ENCODE measurements at regions not wholly inside any gene's neighbourhood (a gene's known extent, or its start where the extent isn't known, plus 50 kb on each side); places are given as distances from the start of the nearest gene placed in this dataset.

DNA sequence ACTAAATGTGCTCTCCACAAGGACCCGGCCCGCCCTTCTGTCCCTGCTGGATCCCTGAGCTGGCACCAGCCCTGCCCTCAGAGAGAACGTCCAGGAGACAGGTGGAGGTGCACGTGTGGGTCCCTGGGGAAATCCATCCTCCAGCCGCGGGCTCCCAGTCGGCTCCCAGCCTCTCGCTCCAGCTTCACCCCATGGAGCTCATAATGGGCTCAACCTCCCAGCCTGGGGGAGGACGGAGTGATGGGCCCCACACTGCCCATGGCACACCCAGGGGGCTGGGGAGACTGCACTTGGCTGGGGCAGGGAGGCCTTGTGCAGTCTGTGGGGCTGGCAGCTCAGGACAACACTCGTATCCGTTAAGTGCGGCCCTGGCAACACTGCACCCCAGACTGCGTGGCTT is 250.5 kb downstream of the TMEM121 start:
- no peak for DNase-seq
- Histone ChIP-seq H3K27me3 (no peaks in the 10 kb centered on the region), H3K9me3 (peaks cover 10 to 16% of the 10 kb centered on the region in 2 donors), H3K36me3 (no peaks in the 10 kb centered on the region), H3K4me3 (no peak overlapping the region), H3K27ac (no peak overlapping the region), H3K4me1 (no peaks in the 10 kb centered on the region)
- in situ Hi-C loops (cut with MboI; ENCODE audit: low pct_ligation_motif_present in 1 of 4, low pct_unique_long_range_greater_than_20kb in 1 of 4, low sequenced_read_pairs in 3 of 4): no loop called here
- intact Hi-C loops (cut with DNase I; ENCODE audit: low total_unique reads): no loop called here
- TF ChIP-seq EP300 (IDR thresholded peaks at IDR 0.05; ENCODE audit: low read depth): no peak
- TF ChIP-seq POLR2AphosphoS5 (IDR thresholded peaks at IDR 0.05): no peak
- TF ChIP-seq POLR2A (IDR thresholded peaks at IDR 0.05): no peak
- TF ChIP-seq, protein P1, sequence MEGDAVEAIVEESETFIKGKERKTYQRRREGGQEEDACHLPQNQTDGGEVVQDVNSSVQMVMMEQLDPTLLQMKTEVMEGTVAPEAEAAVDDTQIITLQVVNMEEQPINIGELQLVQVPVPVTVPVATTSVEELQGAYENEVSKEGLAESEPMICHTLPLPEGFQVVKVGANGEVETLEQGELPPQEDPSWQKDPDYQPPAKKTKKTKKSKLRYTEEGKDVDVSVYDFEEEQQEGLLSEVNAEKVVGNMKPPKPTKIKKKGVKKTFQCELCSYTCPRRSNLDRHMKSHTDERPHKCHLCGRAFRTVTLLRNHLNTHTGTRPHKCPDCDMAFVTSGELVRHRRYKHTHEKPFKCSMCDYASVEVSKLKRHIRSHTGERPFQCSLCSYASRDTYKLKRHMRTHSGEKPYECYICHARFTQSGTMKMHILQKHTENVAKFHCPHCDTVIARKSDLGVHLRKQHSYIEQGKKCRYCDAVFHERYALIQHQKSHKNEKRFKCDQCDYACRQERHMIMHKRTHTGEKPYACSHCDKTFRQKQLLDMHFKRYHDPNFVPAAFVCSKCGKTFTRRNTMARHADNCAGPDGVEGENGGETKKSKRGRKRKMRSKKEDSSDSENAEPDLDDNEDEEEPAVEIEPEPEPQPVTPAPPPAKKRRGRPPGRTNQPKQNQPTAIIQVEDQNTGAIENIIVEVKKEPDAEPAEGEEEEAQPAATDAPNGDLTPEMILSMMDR (IDR thresholded peaks at IDR 0.05): no peak
- WGBS, 2 donors (ENCODE audit: low coverage in 1 of 2): 89% methylated on average over 13 of the region's 13 CpGs; no CpG with 5 or more reads in 1 of the 2 donors

DNA sequence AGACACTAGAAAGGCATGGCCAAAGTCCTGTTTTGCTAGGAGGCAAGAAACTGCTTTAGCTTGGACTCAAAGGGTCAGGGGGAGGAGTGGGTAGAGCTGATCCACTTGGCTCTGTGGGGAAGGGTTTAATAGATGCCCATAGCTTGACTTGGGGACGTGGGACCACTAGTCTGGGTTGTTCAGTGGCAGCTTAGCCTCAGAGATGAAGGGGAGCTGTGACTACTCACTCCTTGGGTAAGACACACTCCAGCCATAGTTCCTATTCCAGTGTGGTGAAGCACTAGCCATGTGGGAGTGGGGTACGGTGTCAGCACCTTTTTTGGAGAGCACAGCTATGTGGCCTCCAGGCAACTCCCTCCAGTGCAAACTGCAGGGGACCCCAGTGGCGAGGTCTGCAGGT is 257.3 kb downstream of the TMEM121 start:
- H3K36me3 ChIP-seq: no peaks in the 10 kb centered on the region
- no peaks in the 10 kb centered on the region for H3K4me1 ChIP-seq
- 53% methylated on average over 3 of the region's 3 CpGs; no CpG with 5 or more reads in 1 of the 2 donors for WGBS, 2 donors (ENCODE audit: low coverage in 1 of 2)
- DNase-seq: no peak
- intact Hi-C loops (cut with DNase I; ENCODE audit: low total_unique reads) (no loop called here), in situ Hi-C loops (cut with MboI; ENCODE audit: low pct_ligation_motif_present in 1 of 4, low pct_unique_long_range_greater_than_20kb in 1 of 4, low sequenced_read_pairs in 3 of 4) (no loop called here)
- H3K4me3 ChIP-seq: no peak overlapping the region
- TF ChIP-seq POLR2A (IDR thresholded peaks at IDR 0.05) (no peak), EP300 (IDR thresholded peaks at IDR 0.05; ENCODE audit: low read depth) (no peak), POLR2AphosphoS5 (IDR thresholded peaks at IDR 0.05) (no peak)
- TF ChIP-seq, protein P1 (IDR thresholded peaks at IDR 0.05): no peak
- peaks cover 10% of the 10 kb centered on the region in 2 donors for H3K9me3 ChIP-seq
- H3K27me3 ChIP-seq: no peaks in the 10 kb centered on the region
- H3K27ac ChIP-seq: no peak overlapping the region

DNA sequence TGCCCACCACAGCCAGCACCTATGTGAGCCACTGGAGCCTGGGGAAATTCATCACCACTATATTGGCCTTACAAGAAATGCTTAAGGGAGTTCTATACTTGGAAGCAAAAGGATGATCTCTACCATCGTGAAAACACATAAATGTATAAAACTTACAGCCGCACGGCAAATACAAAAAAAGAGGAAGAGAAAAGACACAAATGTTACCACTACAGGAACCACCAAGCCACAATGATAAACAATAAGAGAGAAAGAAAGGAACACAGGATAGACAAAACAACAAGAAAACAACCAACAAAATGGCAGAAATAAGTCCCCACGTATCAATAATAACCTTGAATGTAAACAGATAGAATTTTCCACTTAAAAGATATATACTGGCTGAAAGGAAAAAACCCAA is 267.5 kb downstream of the TMEM121 start:
- H3K4me3 ChIP-seq: no peak overlapping the region
- in situ Hi-C loops (cut with MboI; ENCODE audit: low pct_ligation_motif_present in 1 of 4, low pct_unique_long_range_greater_than_20kb in 1 of 4, low sequenced_read_pairs in 3 of 4) (no loop called here), intact Hi-C loops (cut with DNase I; ENCODE audit: low total_unique reads) (no loop called here)
- WGBS, 2 donors (ENCODE audit: low coverage in 1 of 2): 63 to 65% methylated on average over 4 of the region's 4 CpGs
- DNase-seq: no peak
- no peaks in the 10 kb centered on the region for H3K36me3 ChIP-seq
- no peaks in the 10 kb centered on the region for H3K9me3 ChIP-seq
- no peak overlapping the region for H3K27ac ChIP-seq
- H3K27me3 ChIP-seq: no peaks in the 10 kb centered on the region
- no peak for TF ChIP-seq POLR2A (IDR thresholded peaks at IDR 0.05)
- no peaks in the 10 kb centered on the region for H3K4me1 ChIP-seq

DNA sequence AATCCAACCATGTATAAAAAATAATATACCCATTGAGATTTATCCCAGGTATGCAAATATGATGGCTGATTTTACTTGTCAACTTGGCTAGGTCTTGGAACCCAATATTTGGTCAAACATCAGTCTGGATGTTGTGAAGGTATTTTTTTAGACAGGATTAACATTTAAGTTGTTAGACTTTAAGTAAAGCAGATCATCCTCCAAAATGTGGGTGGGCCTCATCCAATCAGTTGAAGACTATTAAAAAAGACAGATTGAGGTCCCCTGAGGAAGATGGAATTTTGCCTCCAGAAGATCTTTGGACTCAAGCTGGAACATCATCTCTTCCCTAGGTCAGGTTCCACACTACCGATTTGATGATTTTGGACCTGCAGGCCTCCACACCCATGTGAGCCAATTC is 271.2 kb downstream of the TMEM121 start:
- 96 to 100% methylated on average over 1 of the region's 1 CpG for WGBS, 2 donors (ENCODE audit: low coverage in 1 of 2)

DNA sequence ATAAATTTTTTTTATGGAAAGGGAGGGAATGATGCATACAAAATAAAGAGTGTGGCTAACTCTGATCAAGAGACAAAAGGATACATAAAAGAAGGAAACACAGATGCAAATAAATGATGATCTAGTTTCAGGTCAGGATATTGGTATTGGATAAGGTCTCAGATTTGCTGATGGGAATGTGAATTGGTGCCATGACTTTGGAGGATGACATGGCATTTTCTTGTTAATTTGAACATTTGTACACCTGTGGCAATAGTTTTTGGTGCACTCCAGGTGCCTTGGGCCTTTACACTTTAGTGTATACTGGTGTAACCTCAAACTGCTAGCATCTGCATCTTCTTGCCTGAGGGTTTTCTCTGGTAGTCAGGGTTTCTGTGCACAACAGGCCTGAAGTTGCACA is 279.3 kb downstream of the TMEM121 start:
- Histone ChIP-seq H3K4me3 (no peak overlapping the region), H3K36me3 (no peaks in the 10 kb centered on the region), H3K27me3 (no peaks in the 10 kb centered on the region), H3K9me3 (peaks cover 0 to 4% of the 10 kb centered on the region in 2 donors), H3K27ac (no peak overlapping the region), H3K4me1 (no peaks in the 10 kb centered on the region)
- TF ChIP-seq POLR2AphosphoS5 (IDR thresholded peaks at IDR 0.05): no peak
- no peak for TF ChIP-seq EP300 (IDR thresholded peaks at IDR 0.05; ENCODE audit: low read depth)
- no peak for TF ChIP-seq POLR2A (IDR thresholded peaks at IDR 0.05)
- TF ChIP-seq, protein P1 (IDR thresholded peaks at IDR 0.05): no peak
- intact Hi-C loops (cut with DNase I; ENCODE audit: low total_unique reads): no loop called here
- in situ Hi-C loops (cut with MboI; ENCODE audit: low pct_ligation_motif_present in 1 of 4, low pct_unique_long_range_greater_than_20kb in 1 of 4, low sequenced_read_pairs in 3 of 4): no loop called here
- no peak for DNase-seq

More for the DNA sequence above, 271.2 kb downstream of the TMEM121 start:
- in situ Hi-C loops (cut with MboI; ENCODE audit: low pct_ligation_motif_present in 1 of 4, low pct_unique_long_range_greater_than_20kb in 1 of 4, low sequenced_read_pairs in 3 of 4) (no loop called here), intact Hi-C loops (cut with DNase I; ENCODE audit: low total_unique reads) (no loop called here)
- H3K9me3 ChIP-seq: no peaks in the 10 kb centered on the region
- no peaks in the 10 kb centered on the region for H3K4me1 ChIP-seq
- no peak overlapping the region for H3K27ac ChIP-seq
- TF ChIP-seq POLR2AphosphoS5 (IDR thresholded peaks at IDR 0.05): no peak
- TF ChIP-seq, protein P1 (IDR thresholded peaks at IDR 0.05): no peak
- no peak for TF ChIP-seq EP300 (IDR thresholded peaks at IDR 0.05; ENCODE audit: low read depth)
- no peak for TF ChIP-seq POLR2A (IDR thresholded peaks at IDR 0.05)
- no peaks in the 10 kb centered on the region for H3K27me3 ChIP-seq
- no peaks in the 10 kb centered on the region for H3K36me3 ChIP-seq
- no peak overlapping the region for H3K4me3 ChIP-seq
- no peak for DNase-seq
